Pancreas (tissue), 10 donors: ENCODE measurements at regions not wholly inside any gene's neighbourhood (a gene's known extent, or its start where the extent isn't known, plus 50 kb on each side); places are given as distances from the start of the nearest gene placed in this dataset.

ENCODE experiments used
- ATAC-seq, 4 donors: fragments of 200-7000 bp; cut with Tn5 transposase; one replicate each; pipeline versions ENCODE4 v1.8.0 to v1.9.1; 2020; ENCODE audit warnings: mild to moderate bottlenecking in 4 of 4, moderate library complexity in 4 of 4
- DNase-seq, 6 donors: peaks; one replicate each; pipeline ENCODE4 v3.0.0-alpha.2; 2020
- FAIRE-seq: peaks from 2 replicates; lab custom pipeline; 2012; peaks lifted over from hg19 to GRCh38; lab: Jason Lieb, UNC
- H3K27ac ChIP-seq, 4 donors: fragments of 200-600 bp; sonication (generic); 1 replicate in 3 of 4; 2 replicates in 1 of 4; pipeline versions ENCODE4 v1.5.0 to v1.8.0; 2020
- H3K27me3 ChIP-seq, 4 donors: fragments of 200-600 bp; one replicate each; pipeline ENCODE4 v1.8.0; 2021
- H3K36me3 ChIP-seq, 3 donors: fragments of 200-600 bp; sonication (generic) in 1 of 3; one replicate each; pipeline versions ENCODE4 v1.5.0 to v1.8.0; 2020 to 2021
- H3K4me1 ChIP-seq, 3 donors: fragments of 200-600 bp; one replicate each; pipeline ENCODE4 v1.8.0; 2021
- H3K4me3 ChIP-seq, 4 donors: fragments of 200-600 bp; sonication (generic) in 2 of 4; one replicate each; pipeline versions ENCODE4 v1.5.0 to v1.8.0; 2020 to 2021
- H3K9me3 ChIP-seq, 4 donors: fragments of 200-600 bp; one replicate each; pipeline ENCODE4 v1.8.0; 2021
- CTCF ChIP-seq, 4 donors: fragments of 200-600 bp; sonication (generic) in 3 of 4; IDR thresholded peaks; one replicate each; pipeline versions ENCODE4 v1.5.0 to v1.8.0; 2021; ENCODE audit warnings: antibody characterized with exemption in 4 of 4
- WGBS, 2 donors: extraction: QIAGEN DNeasy Blood & Tissue Kit; methylation state at CpG; one replicate each; pipeline ENCODE4 v1.1.7; 2013; 5-methylcytosine and 5-hydroxymethylcytosine counted together
- intact Hi-C, 3 donors: fragments of 100-400 bp; cut with DNase I; formaldehyde crosslinking; loops; one replicate each; pipeline versions ENCODE4 v1.11.1 to v1.14.2; 2022
- donor health status: healthy with polysubstance abuse.
- donor health status: DM: no; HTN: no; CAD: no; lungs with moderate emphysema.
- donor health status: DM: no; HTN: no; CAD: no.
- donor health status: control.
- donor health status: control.
- donor health status: Bipolar disorder and iron deficiency.
- donor health status: DM: yes; HTN: yes; CAD: no.
- donor health status: DM: no; HTN: no; CAD: no.
- donor health status: DM: no; HTN: no; CAD: no.
- donor health status: DM: yes; HTN: yes; CAD: no.

- Histone ChIP-seq H3K4me3 (no peak overlapping the region), H3K36me3 (no peaks in the 10 kb centered on the region), H3K9me3 (no peaks in the 10 kb centered on the region), H3K4me1 (no peaks in the 10 kb centered on the region), H3K27me3 (no peaks in the 10 kb centered on the region), H3K27ac (no peak overlapping the region)
- intact Hi-C loops, result no loop called here
- ATAC-seq, result no peak
- DNase-seq, result no peak
- WGBS, 2 donors, result 76 to 83% methylated on average over 3 of the region's 3 CpGs
- TF ChIP-seq CTCF (IDR thresholded peaks at IDR 0.05), result no peak
- FAIRE-seq, result no peak
Measured at GRCh38 chr12:25017336-25017735, 68.4 kb upstream of the BCAT1 start.

GRCh38 chr12:25014961-25015360, 66.1 kb upstream of the BCAT1 start:
- ATAC-seq, result no peak

GRCh38 chr12:25013061-25013460, 64.2 kb upstream of the BCAT1 start:
- DNase-seq, result no peak
- no peaks in the 10 kb centered on the region for H3K4me1 ChIP-seq
- 91 to 97% methylated on average over 4 of the region's 4 CpGs for WGBS, 2 donors
- no peak overlapping the region for H3K27ac ChIP-seq
- intact Hi-C loops, result no loop called here
- no peak for FAIRE-seq
- no peak for TF ChIP-seq CTCF (IDR thresholded peaks at IDR 0.05)
- H3K4me3 ChIP-seq, result no peak overlapping the region
- H3K27me3 ChIP-seq, result no peaks in the 10 kb centered on the region
- ATAC-seq, result no peak
- no peaks in the 10 kb centered on the region for H3K9me3 ChIP-seq
- no peaks in the 10 kb centered on the region for H3K36me3 ChIP-seq

More at GRCh38 chr12:25014961-25015360, 66.1 kb upstream of the BCAT1 start:
- Histone ChIP-seq H3K27ac (no peak overlapping the region), H3K36me3 (no peaks in the 10 kb centered on the region), H3K9me3 (no peaks in the 10 kb centered on the region), H3K4me3 (no peak overlapping the region), H3K4me1 (no peaks in the 10 kb centered on the region), H3K27me3 (no peaks in the 10 kb centered on the region)
- intact Hi-C loops, result no loop called here
- FAIRE-seq, result no peak
- DNase-seq, result no peak
- TF ChIP-seq CTCF (IDR thresholded peaks at IDR 0.05), result no peak
- 81 to 92% methylated on average over 2 of the region's 2 CpGs for WGBS, 2 donors

- intact Hi-C loops, result no loop called here
Measured at GRCh38 chr12:25009496-25010092, 60.7 kb upstream of the BCAT1 start.

More at GRCh38 chr12:25009496-25010092, 60.7 kb upstream of the BCAT1 start:
- Histone ChIP-seq H3K27me3 (no peaks in the 10 kb centered on the region), H3K9me3 (no peaks in the 10 kb centered on the region), H3K36me3 (no peaks in the 10 kb centered on the region), H3K27ac (no peak overlapping the region), H3K4me3 (no peak overlapping the region), H3K4me1 (no peaks in the 10 kb centered on the region)
- ATAC-seq (no peak), FAIRE-seq (no peak), DNase-seq (no peak)
- TF ChIP-seq CTCF (IDR thresholded peaks at IDR 0.05), result no peak
- WGBS, 2 donors, result 87 to 95% methylated on average over 2 of the region's 2 CpGs
